ENCODE measurements at regions not wholly inside any gene's neighbourhood (a gene's known extent, or its start where the extent isn't known, plus 50 kb on each side); places are given as distances from the start of the nearest gene placed in this dataset.

GRCh38 chr4:37555322-37555721 lies 130.9 kb downstream of the RELL1 start:
- Histone ChIP-seq H3K23me2 (ENCODE audit: low read depth, low read length) (no peaks in the 10 kb centered on the region), H3K79me2 (ENCODE audit: control insufficient read depth in 1 of 2, insufficient read depth in 2 of 2, low read length in 2 of 2) (no peaks in the 10 kb centered on the region), H2BK20ac (ENCODE audit: low read length) (no peak overlapping the region), H3K4ac (replicated peaks; ENCODE audit: insufficient read length, low read depth, low read length) (no peak overlapping the region), H3K27me3 (replicated peaks in 1 of 4; ENCODE audit: control insufficient read depth in 3 of 4, extremely low read depth in 1 of 4, insufficient read depth in 3 of 4, low read length in 3 of 4) (no peaks in the 10 kb centered on the region), H3K9ac (replicated peaks in 1 of 4; ENCODE audit: extremely low read depth in 1 of 4, low read depth in 3 of 4, low read length in 3 of 4) (no peak overlapping the region), H3K9me3 (ENCODE audit: insufficient read depth in 2 of 2, low read depth in 1 of 2, low read length in 1 of 2) (no peaks in the 10 kb centered on the region), H2BK5ac (ENCODE audit: low read depth, low read length) (no peak overlapping the region), H2AFZ (ENCODE audit: low read length) (no peak overlapping the region), H3K4me3 (ENCODE audit: extremely low read depth in 1 of 4, insufficient read depth in 2 of 4, low read depth in 3 of 4, low read length in 4 of 4) (no peak overlapping the region), H2BK120ac (replicated peaks; ENCODE audit: low read depth, low read length) (no peak overlapping the region), H2BK12ac (ENCODE audit: low read depth, low read length) (no peak overlapping the region), H3K4me2 (ENCODE audit: insufficient read depth in 1 of 2, low read depth in 2 of 2, low read length in 2 of 2) (no peak overlapping the region), H3K56ac (replicated peaks; ENCODE audit: insufficient read length, low read depth, low read length) (no peak overlapping the region), H3K18ac (ENCODE audit: extremely low read depth, low read length) (no peak overlapping the region), H4K20me1 (replicated peaks in 1 of 2; ENCODE audit: control insufficient read depth in 1 of 2, insufficient read depth in 2 of 2, low read length in 2 of 2) (no peaks in the 10 kb centered on the region), H3K23ac (ENCODE audit: insufficient read length) (no peak overlapping the region), H2AK5ac (ENCODE audit: low read depth, low read length) (no peak overlapping the region), H3K4me1 (replicated peaks in 1 of 4; ENCODE audit: control insufficient read depth in 3 of 4, insufficient read depth in 4 of 4, low read length in 3 of 4) (no peaks in the 10 kb centered on the region), H3K14ac (ENCODE audit: insufficient read length) (no peak overlapping the region), H3K36me3 (ENCODE audit: control insufficient read depth in 2 of 4, insufficient read depth in 4 of 4, low read length in 3 of 4) (no peaks in the 10 kb centered on the region), H4K8ac (ENCODE audit: extremely low read depth, insufficient read depth, low read length) (no peak overlapping the region), H4K91ac (replicated peaks; ENCODE audit: insufficient read length, low read length) (no peak overlapping the region), H3K79me1 (ENCODE audit: low read depth, low read length) (no peaks in the 10 kb centered on the region), H4K5ac (ENCODE audit: insufficient read length, low read depth, low read length) (no peak overlapping the region), H2BK15ac (ENCODE audit: low read length) (no peak overlapping the region), H3K27ac (ENCODE audit: low read depth, low read length) (no peak overlapping the region)
- CTCF ChIA-PET (ENCODE audit: partially characterized antibody): interaction anchor here (1.3 to 3.7 kb wide), 2 partner anchors 11 to 48 kb away, joined by 3 to 19 read pairs; no protein-coding TSS in a partner anchor
- 88% methylated on average over 5 of the region's 5 CpGs; no CpG with 5 or more reads in 1 of the 2 experiments for WGBS, 2 experiments (ENCODE audit: extremely low coverage in 1 of 2, insufficient coverage in 1 of 2, insufficient read length in 1 of 2, insufficient replicate concordance in 2 of 2, low coverage in 1 of 2, low lambda C conversion rate in 2 of 2, missing lambda C conversion rate in 1 of 2)
- no peak for DNase-seq (ENCODE audit: low read depth in 1 of 2, low spot score in 2 of 2)
- no peak for FAIRE-seq
- POLR2A ChIA-PET (ENCODE audit: partially characterized antibody): no interaction called here
- TF ChIP-seq CHD1 (IDR thresholded peaks at IDR 0.05; ENCODE audit: low read depth, low read length): no peak
- no peak for TF ChIP-seq FOSL1 (IDR thresholded peaks at IDR 0.05; ENCODE audit: insufficient read depth, low read depth, low read length)
- TF ChIP-seq RAD21 (IDR thresholded peaks at IDR 0.05 in 1 of 2, conservative IDR thresholded peaks at IDR 0.05 in 1 of 2; ENCODE audit: low read depth in 2 of 2, low read length in 2 of 2): no peak
- no peak for TF ChIP-seq SAP30 (IDR thresholded peaks at IDR 0.05; ENCODE audit: insufficient read depth, insufficient replicate concordance, low read length)
- no peak for TF ChIP-seq SP4 (IDR thresholded peaks at IDR 0.05; ENCODE audit: low read length)
- TF ChIP-seq CBX8 (IDR thresholded peaks at IDR 0.05; ENCODE audit: borderline replicate concordance, low read depth, low read length): no peak
- no peak for TF ChIP-seq CREB1 (IDR thresholded peaks at IDR 0.05)
- TF ChIP-seq NANOG (IDR thresholded peaks at IDR 0.05; ENCODE audit: insufficient read depth, low read depth, low read length, poor library complexity, severe bottlenecking): no peak
- TF ChIP-seq POLR2AphosphoS5 (IDR thresholded peaks at IDR 0.05; ENCODE audit: low read depth, low read length): no peak
- no peak for TF ChIP-seq CEBPB (IDR thresholded peaks at IDR 0.05; ENCODE audit: low read depth, low read length)
- TF ChIP-seq BRCA1 (IDR thresholded peaks at IDR 0.05; ENCODE audit: low read depth, low read length): no peak

Data from H1 (cell line).